ENCODE measurements at regions not wholly inside any gene's neighbourhood (a gene's known extent, or its start where the extent isn't known, plus 50 kb on each side); places are given as distances from the start of the nearest gene placed in this dataset.

DNA sequence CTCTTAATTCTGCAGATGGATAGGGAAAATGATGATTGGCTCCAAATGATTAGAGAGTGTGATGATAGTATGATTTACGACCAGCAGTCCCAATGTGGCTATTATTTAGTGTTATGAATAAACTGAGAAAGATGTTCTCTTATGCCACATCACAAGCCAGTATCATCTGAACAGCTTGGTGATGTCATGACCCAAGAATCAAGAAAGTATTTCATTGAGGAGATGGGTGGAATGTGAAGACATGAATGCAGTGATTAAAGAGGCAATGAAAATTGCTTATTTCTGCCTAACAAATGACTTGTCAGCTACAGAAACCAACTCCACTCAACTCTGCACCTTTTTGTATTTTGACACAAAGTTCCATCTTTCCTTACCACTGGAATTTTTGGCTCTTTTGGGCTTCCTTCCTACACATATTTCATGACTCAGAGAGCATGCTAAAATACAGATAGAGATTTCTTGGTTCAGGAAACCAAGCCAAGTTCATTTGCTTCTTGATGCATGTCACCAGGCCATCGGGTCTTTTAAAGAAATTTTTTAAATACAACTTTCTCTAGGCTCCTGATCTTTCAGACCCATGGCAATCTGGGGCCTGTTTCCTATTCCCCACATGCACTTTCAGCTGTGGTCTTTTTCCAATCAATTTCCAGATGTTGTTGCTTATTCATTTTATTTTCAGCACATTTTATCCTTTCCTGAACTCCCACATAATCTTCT lies 174.2 kb downstream of the HHIP start:
- TF ChIP-seq, protein P1, sequence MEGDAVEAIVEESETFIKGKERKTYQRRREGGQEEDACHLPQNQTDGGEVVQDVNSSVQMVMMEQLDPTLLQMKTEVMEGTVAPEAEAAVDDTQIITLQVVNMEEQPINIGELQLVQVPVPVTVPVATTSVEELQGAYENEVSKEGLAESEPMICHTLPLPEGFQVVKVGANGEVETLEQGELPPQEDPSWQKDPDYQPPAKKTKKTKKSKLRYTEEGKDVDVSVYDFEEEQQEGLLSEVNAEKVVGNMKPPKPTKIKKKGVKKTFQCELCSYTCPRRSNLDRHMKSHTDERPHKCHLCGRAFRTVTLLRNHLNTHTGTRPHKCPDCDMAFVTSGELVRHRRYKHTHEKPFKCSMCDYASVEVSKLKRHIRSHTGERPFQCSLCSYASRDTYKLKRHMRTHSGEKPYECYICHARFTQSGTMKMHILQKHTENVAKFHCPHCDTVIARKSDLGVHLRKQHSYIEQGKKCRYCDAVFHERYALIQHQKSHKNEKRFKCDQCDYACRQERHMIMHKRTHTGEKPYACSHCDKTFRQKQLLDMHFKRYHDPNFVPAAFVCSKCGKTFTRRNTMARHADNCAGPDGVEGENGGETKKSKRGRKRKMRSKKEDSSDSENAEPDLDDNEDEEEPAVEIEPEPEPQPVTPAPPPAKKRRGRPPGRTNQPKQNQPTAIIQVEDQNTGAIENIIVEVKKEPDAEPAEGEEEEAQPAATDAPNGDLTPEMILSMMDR (IDR thresholded peaks at IDR 0.05): no peak
- TF ChIP-seq POLR2A (IDR thresholded peaks at IDR 0.05): no peak
